SK-N-SH treated with all-trans-retinoic acid at 6 μM for 48 hours (cell line): ENCODE measurements at regions not wholly inside any gene's neighbourhood (a gene's known extent, or its start where the extent isn't known, plus 50 kb on each side); places are given as distances from the start of the nearest gene placed in this dataset.

Experiments used
- ATAC-seq: fragments of 200-7000 bp; cut with Tn5 transposase; 3 replicates; pipeline ENCODE4 v1.9.1; 2020; ENCODE audit warnings: mild to moderate bottlenecking, moderate library complexity
- ARNTL ChIP-seq: fragments of 450-650 bp; formaldehyde crosslinking; IDR thresholded peaks from 2 replicates; pipeline ENCODE4 v1.5.0; 2020; ENCODE audit warnings: low read depth, mild to moderate bottlenecking, moderate library complexity, borderline replicate concordance
- CSDC2 ChIP-seq: fragments of 250-450 bp; sonication (Bioruptor Pico); IDR thresholded peaks from 2 replicates; pipeline ENCODE4 v1.5.0; 2020; ENCODE audit warnings: mild to moderate bottlenecking, moderate library complexity
- ESRRG ChIP-seq: fragments of 250-450 bp; sonication (Bioruptor Pico); IDR thresholded peaks from 2 replicates; pipeline ENCODE4 v1.6.1; 2021; ENCODE audit warnings: mild to moderate bottlenecking
- GLIS3 ChIP-seq: fragments of 250-450 bp; sonication (Bioruptor Pico); IDR thresholded peaks from 2 replicates; pipeline ENCODE4 v1.5.0; 2020; ENCODE audit warnings: mild to moderate bottlenecking, moderate library complexity
- OSR1 ChIP-seq: fragments of 250-450 bp; sonication (Bioruptor Pico); IDR thresholded peaks from 2 replicates; pipeline ENCODE4 v1.8.0; 2022; ENCODE audit warnings: moderate library complexity, mild to moderate bottlenecking, inconsistent platforms
- PPARA ChIP-seq: fragments of 250-450 bp; sonication (Bioruptor Pico); IDR thresholded peaks from 2 replicates; pipeline ENCODE4 v1.5.0; 2020; ENCODE audit warnings: mild to moderate bottlenecking, borderline replicate concordance
- SNAI2 ChIP-seq: fragments of 250-450 bp; sonication (Bioruptor Pico); IDR thresholded peaks from 2 replicates; pipeline ENCODE4 v1.5.0; 2020; ENCODE audit warnings: mild to moderate bottlenecking, moderate library complexity
- TCF4 ChIP-seq: fragments of 250-450 bp; sonication (Bioruptor Pico); IDR thresholded peaks from 2 replicates; pipeline ENCODE4 v1.8.0; 2021; ENCODE audit warnings: mild to moderate bottlenecking, moderate library complexity, borderline replicate concordance
- TOX ChIP-seq: fragments of 250-450 bp; sonication (Bioruptor Pico); IDR thresholded peaks from 2 replicates; pipeline ENCODE4 v1.8.0; 2021; ENCODE audit warnings: mild to moderate bottlenecking, moderate library complexity, borderline replicate concordance
- ZFP30 ChIP-seq: fragments of 450-650 bp; formaldehyde crosslinking; IDR thresholded peaks from 2 replicates; pipeline ENCODE4 v1.5.0; 2022; ENCODE audit warnings: mild to moderate bottlenecking, moderate library complexity
- ZNF565 ChIP-seq: fragments of 450-650 bp; formaldehyde crosslinking; conservative IDR thresholded peaks from 2 replicates; pipeline ENCODE4 v1.5.0; 2020; ENCODE audit warnings: low read depth, mild to moderate bottlenecking, moderate library complexity
- ZNF70 ChIP-seq: fragments of 450-650 bp; formaldehyde crosslinking; IDR thresholded peaks from 2 replicates; pipeline ENCODE4 v1.5.0; 2020; ENCODE audit warnings: mild to moderate bottlenecking, moderate library complexity
- ZNF8 ChIP-seq: fragments of 450-650 bp; formaldehyde crosslinking; IDR thresholded peaks from 2 replicates; pipeline ENCODE4 v1.5.0; 2020; ENCODE audit warnings: mild to moderate bottlenecking, moderate library complexity
- TF ChIP-seq, protein P1 (sequence below): fragments of 250-450 bp; sonication (Bioruptor Pico); IDR thresholded peaks from 2 replicates; pipeline ENCODE4 v1.8.0; 2021; ENCODE audit warnings: low read depth, mild to moderate bottlenecking, moderate library complexity, borderline replicate concordance
- TF ChIP-seq, protein P2 (sequence below): fragments of 250-450 bp; sonication (Bioruptor Pico); IDR thresholded peaks from 2 replicates; pipeline ENCODE4 v1.5.1; 2020; ENCODE audit warnings: low read depth, mild to moderate bottlenecking, moderate library complexity
- TF ChIP-seq, protein P3 (sequence below): fragments of 250-450 bp; sonication (Bioruptor Pico); IDR thresholded peaks from 2 replicates; pipeline ENCODE4 v1.8.0; 2020; ENCODE audit warnings: mild to moderate bottlenecking, moderate library complexity, borderline replicate concordance
- TF ChIP-seq, protein P4 (sequence below): fragments of 250-450 bp; sonication (Bioruptor Pico); IDR thresholded peaks from 2 replicates; pipeline ENCODE4 v1.5.0; 2020; ENCODE audit warnings: mild to moderate bottlenecking, moderate library complexity
- TF ChIP-seq, protein P5 (sequence below): fragments of 250-450 bp; sonication (Bioruptor Pico); IDR thresholded peaks from 2 replicates; pipeline ENCODE4 v1.5.1; 2021; ENCODE audit warnings: mild to moderate bottlenecking, moderate library complexity

DNA sequence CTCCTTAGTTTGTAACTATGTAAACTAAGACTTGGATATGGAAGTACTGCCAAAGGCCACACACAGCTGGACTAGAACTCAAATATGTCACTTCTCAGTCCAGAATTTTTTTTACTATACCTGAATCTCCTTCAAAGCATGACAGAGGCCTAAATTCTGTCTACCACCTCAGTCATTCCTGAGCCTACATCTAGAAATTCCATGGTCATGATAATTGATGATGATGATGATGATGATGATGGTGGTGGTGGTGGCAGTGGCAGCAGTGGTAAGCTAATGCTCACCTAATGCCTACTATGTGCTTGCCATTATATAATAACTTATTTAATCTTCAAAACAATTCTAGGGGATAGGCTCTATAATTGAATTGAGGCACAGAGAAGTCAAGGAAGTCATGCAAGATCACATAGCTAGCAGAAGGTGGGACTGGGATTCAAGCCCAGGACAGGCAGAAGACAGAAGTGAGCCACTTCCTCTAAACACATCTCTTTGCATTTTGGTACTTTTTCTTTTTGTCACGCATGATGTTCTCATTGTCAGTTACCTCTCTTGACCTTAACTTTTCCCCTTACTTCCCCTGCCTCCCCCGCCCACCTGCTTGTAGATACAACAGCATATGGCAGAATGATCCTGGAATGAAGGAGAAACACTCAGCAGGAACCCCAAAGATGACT lies 539.3 kb downstream of the TNS1 start:
- no peak for ATAC-seq

DNA sequence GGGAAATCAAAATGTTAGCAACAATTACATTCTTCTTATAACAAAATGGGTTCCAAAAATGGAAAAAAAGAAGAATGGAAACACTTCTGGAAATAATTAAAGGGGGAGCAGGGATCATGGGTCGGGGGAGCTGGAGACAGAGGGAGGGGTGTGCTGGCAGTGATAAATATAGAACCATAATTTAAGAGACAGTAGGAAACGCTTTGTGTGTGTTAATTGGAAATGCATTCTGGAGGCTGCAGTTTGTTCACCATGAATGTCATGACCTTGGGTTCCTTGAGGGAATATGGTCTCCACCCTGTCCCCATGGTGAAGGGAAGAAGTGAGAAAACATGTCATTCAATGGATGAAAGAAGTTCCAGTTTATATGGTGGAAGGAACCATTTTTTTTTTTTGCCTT lies 540.7 kb downstream of the TNS1 start:
- ATAC-seq, result no peak

More for the DNA sequence above, 539.3 kb downstream of the TNS1 start:
- no peak for TF ChIP-seq ARNTL (CRISPR knock-in tag)
- no peak for TF ChIP-seq SNAI2
- TF ChIP-seq PPARA, result no peak

DNA sequence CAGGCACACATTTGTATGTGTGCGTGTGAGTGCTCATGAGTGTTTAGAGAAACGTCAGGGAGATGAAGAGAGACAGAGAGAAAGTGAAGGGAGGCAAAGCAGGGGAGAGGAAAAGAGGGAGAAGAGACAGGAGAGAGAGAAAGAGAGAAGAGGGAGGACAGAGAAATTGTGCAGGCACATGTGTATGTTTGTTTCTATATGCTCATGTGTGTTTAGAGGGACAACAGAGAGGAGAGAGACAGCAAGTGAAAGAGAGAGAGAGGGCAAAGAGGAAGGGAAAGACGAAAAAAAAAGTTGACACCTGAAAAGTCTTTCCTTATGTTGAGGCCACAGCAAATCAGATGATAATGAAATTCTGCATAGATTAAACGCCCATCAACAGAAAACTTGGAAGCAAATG lies 541.1 kb downstream of the TNS1 start:
- ATAC-seq, result no peak
- TF ChIP-seq, protein P1, sequence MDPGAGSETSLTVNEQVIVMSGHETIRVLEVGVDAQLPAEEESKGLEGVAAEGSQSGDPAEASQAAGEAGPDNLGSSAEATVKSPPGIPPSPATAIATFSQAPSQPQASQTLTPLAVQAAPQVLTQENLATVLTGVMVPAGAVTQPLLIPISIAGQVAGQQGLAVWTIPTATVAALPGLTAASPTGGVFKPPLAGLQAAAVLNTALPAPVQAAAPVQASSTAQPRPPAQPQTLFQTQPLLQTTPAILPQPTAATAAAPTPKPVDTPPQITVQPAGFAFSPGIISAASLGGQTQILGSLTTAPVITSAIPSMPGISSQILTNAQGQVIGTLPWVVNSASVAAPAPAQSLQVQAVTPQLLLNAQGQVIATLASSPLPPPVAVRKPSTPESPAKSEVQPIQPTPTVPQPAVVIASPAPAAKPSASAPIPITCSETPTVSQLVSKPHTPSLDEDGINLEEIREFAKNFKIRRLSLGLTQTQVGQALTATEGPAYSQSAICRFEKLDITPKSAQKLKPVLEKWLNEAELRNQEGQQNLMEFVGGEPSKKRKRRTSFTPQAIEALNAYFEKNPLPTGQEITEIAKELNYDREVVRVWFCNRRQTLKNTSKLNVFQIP (CRISPR knock-in tag), result no peak
- no peak for TF ChIP-seq TCF4 (CRISPR knock-in tag)
- TF ChIP-seq CSDC2 (CRISPR knock-in tag), result no peak
- TF ChIP-seq ZNF70 (CRISPR knock-in tag), result no peak
- no peak for TF ChIP-seq PPARA
- TF ChIP-seq, protein P2, sequence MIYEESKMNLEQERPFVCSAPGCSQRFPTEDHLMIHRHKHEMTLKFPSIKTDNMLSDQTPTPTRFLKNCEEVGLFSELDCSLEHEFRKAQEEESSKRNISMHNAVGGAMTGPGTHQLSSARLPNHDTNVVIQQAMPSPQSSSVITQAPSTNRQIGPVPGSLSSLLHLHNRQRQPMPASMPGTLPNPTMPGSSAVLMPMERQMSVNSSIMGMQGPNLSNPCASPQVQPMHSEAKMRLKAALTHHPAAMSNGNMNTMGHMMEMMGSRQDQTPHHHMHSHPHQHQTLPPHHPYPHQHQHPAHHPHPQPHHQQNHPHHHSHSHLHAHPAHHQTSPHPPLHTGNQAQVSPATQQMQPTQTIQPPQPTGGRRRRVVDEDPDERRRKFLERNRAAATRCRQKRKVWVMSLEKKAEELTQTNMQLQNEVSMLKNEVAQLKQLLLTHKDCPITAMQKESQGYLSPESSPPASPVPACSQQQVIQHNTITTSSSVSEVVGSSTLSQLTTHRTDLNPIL, result no peak
- no peak for TF ChIP-seq TOX (CRISPR knock-in tag)
- TF ChIP-seq, all 23 proteins: peak for 0

More for the DNA sequence above, 540.7 kb downstream of the TNS1 start:
- TF ChIP-seq ZFP30 (CRISPR knock-in tag) (no peak), OSR1 (CRISPR knock-in tag) (no peak), ZNF565 (CRISPR knock-in tag) (no peak), TOX (CRISPR knock-in tag) (no peak), GLIS3 (no peak), ARNTL (CRISPR knock-in tag) (no peak), CSDC2 (CRISPR knock-in tag) (no peak), ESRRG (no peak), TCF4 (CRISPR knock-in tag) (no peak), ZNF8 (CRISPR knock-in tag) (no peak), SNAI2 (no peak), PPARA (no peak)
- TF ChIP-seq, protein P3, sequence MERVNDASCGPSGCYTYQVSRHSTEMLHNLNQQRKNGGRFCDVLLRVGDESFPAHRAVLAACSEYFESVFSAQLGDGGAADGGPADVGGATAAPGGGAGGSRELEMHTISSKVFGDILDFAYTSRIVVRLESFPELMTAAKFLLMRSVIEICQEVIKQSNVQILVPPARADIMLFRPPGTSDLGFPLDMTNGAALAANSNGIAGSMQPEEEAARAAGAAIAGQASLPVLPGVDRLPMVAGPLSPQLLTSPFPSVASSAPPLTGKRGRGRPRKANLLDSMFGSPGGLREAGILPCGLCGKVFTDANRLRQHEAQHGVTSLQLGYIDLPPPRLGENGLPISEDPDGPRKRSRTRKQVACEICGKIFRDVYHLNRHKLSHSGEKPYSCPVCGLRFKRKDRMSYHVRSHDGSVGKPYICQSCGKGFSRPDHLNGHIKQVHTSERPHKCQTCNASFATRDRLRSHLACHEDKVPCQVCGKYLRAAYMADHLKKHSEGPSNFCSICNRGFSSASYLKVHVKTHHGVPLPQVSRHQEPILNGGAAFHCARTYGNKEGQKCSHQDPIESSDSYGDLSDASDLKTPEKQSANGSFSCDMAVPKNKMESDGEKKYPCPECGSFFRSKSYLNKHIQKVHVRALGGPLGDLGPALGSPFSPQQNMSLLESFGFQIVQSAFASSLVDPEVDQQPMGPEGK (CRISPR knock-in tag), result no peak
- TF ChIP-seq, protein P4, sequence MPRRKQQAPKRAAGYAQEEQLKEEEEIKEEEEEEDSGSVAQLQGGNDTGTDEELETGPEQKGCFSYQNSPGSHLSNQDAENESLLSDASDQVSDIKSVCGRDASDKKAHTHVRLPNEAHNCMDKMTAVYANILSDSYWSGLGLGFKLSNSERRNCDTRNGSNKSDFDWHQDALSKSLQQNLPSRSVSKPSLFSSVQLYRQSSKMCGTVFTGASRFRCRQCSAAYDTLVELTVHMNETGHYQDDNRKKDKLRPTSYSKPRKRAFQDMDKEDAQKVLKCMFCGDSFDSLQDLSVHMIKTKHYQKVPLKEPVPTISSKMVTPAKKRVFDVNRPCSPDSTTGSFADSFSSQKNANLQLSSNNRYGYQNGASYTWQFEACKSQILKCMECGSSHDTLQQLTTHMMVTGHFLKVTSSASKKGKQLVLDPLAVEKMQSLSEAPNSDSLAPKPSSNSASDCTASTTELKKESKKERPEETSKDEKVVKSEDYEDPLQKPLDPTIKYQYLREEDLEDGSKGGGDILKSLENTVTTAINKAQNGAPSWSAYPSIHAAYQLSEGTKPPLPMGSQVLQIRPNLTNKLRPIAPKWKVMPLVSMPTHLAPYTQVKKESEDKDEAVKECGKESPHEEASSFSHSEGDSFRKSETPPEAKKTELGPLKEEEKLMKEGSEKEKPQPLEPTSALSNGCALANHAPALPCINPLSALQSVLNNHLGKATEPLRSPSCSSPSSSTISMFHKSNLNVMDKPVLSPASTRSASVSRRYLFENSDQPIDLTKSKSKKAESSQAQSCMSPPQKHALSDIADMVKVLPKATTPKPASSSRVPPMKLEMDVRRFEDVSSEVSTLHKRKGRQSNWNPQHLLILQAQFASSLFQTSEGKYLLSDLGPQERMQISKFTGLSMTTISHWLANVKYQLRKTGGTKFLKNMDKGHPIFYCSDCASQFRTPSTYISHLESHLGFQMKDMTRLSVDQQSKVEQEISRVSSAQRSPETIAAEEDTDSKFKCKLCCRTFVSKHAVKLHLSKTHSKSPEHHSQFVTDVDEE (CRISPR knock-in tag), result no peak
- TF ChIP-seq, protein P5, sequence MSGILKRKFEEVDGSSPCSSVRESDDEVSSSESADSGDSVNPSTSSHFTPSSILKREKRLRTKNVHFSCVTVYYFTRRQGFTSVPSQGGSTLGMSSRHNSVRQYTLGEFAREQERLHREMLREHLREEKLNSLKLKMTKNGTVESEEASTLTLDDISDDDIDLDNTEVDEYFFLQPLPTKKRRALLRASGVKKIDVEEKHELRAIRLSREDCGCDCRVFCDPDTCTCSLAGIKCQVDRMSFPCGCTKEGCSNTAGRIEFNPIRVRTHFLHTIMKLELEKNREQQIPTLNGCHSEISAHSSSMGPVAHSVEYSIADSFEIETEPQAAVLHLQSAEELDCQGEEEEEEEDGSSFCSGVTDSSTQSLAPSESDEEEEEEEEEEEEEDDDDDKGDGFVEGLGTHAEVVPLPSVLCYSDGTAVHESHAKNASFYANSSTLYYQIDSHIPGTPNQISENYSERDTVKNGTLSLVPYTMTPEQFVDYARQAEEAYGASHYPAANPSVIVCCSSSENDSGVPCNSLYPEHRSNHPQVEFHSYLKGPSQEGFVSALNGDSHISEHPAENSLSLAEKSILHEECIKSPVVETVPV (CRISPR knock-in tag), result no peak
